Ovary (tissue), 7 donors: ENCODE measurements at regions not wholly inside any gene's neighbourhood (a gene's known extent, or its start where the extent isn't known, plus 50 kb on each side); places are given as distances from the start of the nearest gene placed in this dataset.

ENCODE experiments used
- DNase-seq, 5 donors: peaks; one replicate each; pipeline ENCODE4 v3.0.0-alpha.2; 2019 to 2020
- H3K27ac ChIP-seq, 2 donors: fragments of 200-600 bp; one replicate each; pipeline versions ENCODE4 v1.5.1 to v1.8.0; 2019 to 2022
- H3K27me3 ChIP-seq: fragments of 200-600 bp; one replicate; pipeline ENCODE4 v1.8.0; 2022
- H3K36me3 ChIP-seq: fragments of 200-600 bp; sonication (generic); one replicate; pipeline ENCODE4 v1.5.1; 2019
- H3K4me1 ChIP-seq: one replicate; pipeline ENCODE4 v1.8.1; 2013; ENCODE audit warnings: mild to moderate bottlenecking, moderate library complexity; ENCODE audit not compliant: insufficient read depth
- H3K4me3 ChIP-seq: fragments of 200-600 bp; sonication (generic); one replicate; pipeline ENCODE4 v1.5.1; 2017
- H3K9me3 ChIP-seq, 2 donors: fragments of 200-600 bp in 1 of 2; sonication (generic) in 1 of 2; one replicate each; pipeline versions ENCODE4 v1.5.1 to v1.8.1; 2013 to 2019; ENCODE audit warnings: mild to moderate bottlenecking in 1 of 2, moderate library complexity in 1 of 2
- CTCF ChIP-seq, 3 donors: fragments of 450-650 bp in 2 of 3; fragments of 200-600 bp in 1 of 3; IDR thresholded peaks; one replicate each; pipeline versions ENCODE4 v1.5.1 to v1.8.0; 2016 to 2022; ENCODE audit warnings: antibody characterized with exemption in 3 of 3, mild to moderate bottlenecking in 1 of 3
- EP300 ChIP-seq: sonication (generic); formaldehyde crosslinking; IDR thresholded peaks from one replicate; pipeline ENCODE4 v1.6.1; 2017; ENCODE audit warnings: antibody characterized with exemption
- POLR2A ChIP-seq: fragments of 450-650 bp; IDR thresholded peaks from one replicate; pipeline ENCODE4 v1.6.1; 2017; ENCODE audit warnings: antibody characterized with exemption, mild to moderate bottlenecking, moderate library complexity
- WGBS, 3 donors: extraction: QIAGEN DNeasy Blood & Tissue Kit in 1 of 3; methylation state at CpG; one replicate each; pipeline versions ENCODE4 v1.1.5 to v1.1.7; 2013 to 2017; 5-methylcytosine and 5-hydroxymethylcytosine counted together
- intact Hi-C, 4 donors: fragments of 100-400 bp; cut with DNase I; formaldehyde crosslinking; loops; one replicate each; pipeline versions ENCODE4 v1.11.0 to v1.15.1; 2022 to 2023
- donor health status: DM: no; HTN: no; CAD: no; lungs with moderate emphysema.
- donor health status: DM: no; HTN: no; CAD: no.
- donor health status: Bipolar disorder and iron deficiency.
- donor health status: DM: no; HTN: no; CAD: no.
- donor health status: DM: yes; HTN: yes; CAD: no.

GRCh38 chr4:187046471-187046870 lies 322.8 kb upstream of the FAT1 start:
- no peaks in the 10 kb centered on the region for H3K9me3 ChIP-seq
- intact Hi-C loops: no loop called here
- no peak overlapping the region for H3K4me3 ChIP-seq
- no peak for TF ChIP-seq EP300
- TF ChIP-seq POLR2A: no peak
- TF ChIP-seq CTCF (IDR thresholded peaks at IDR 0.05): no peak
- H3K4me1 ChIP-seq: no peaks in the 10 kb centered on the region
- no peak overlapping the region for H3K27ac ChIP-seq
- no peaks in the 10 kb centered on the region for H3K27me3 ChIP-seq
- no peak for DNase-seq
- no peaks in the 10 kb centered on the region for H3K36me3 ChIP-seq
- WGBS, 3 donors: 60 to 68% (median 68%) methylated on average over 4 of the region's 4 CpGs

GRCh38 chr4:187059021-187059420 lies 335.4 kb upstream of the FAT1 start:
- no peaks in the 10 kb centered on the region for H3K27me3 ChIP-seq
- WGBS, 3 donors: 90 to 94% (median 92%) methylated on average over 9 of the region's 9 CpGs
- TF ChIP-seq POLR2A: no peak
- TF ChIP-seq EP300: no peak
- TF ChIP-seq CTCF (IDR thresholded peaks at IDR 0.05): no peak

GRCh38 chr4:187059895-187060294 lies 336.2 kb upstream of the FAT1 start:
- TF ChIP-seq POLR2A (no peak), EP300 (no peak), CTCF (IDR thresholded peaks at IDR 0.05) (no peak)
- no peak overlapping the region for H3K4me3 ChIP-seq
- H3K9me3 ChIP-seq: no peaks in the 10 kb centered on the region
- intact Hi-C loops: no loop called here
- no peak overlapping the region for H3K27ac ChIP-seq
- DNase-seq: no peak
- H3K36me3 ChIP-seq: no peaks in the 10 kb centered on the region
- H3K27me3 ChIP-seq: no peaks in the 10 kb centered on the region
- 29 to 50% (median 30%) methylated on average over 4 of the region's 4 CpGs for WGBS, 3 donors
- H3K4me1 ChIP-seq: no peaks in the 10 kb centered on the region

More at GRCh38 chr4:187059021-187059420, 335.4 kb upstream of the FAT1 start:
- no peak for DNase-seq
- Histone ChIP-seq H3K27ac (no peak overlapping the region), H3K4me1 (no peaks in the 10 kb centered on the region), H3K36me3 (no peaks in the 10 kb centered on the region), H3K9me3 (no peaks in the 10 kb centered on the region), H3K4me3 (no peak overlapping the region)
- intact Hi-C loops: no loop called here

GRCh38 chr4:187060551-187060950 lies 336.9 kb upstream of the FAT1 start:
- Histone ChIP-seq H3K4me3 (no peak overlapping the region), H3K4me1 (no peaks in the 10 kb centered on the region), H3K36me3 (no peaks in the 10 kb centered on the region), H3K9me3 (no peaks in the 10 kb centered on the region), H3K27ac (no peak overlapping the region), H3K27me3 (no peaks in the 10 kb centered on the region)
- intact Hi-C loops: no loop called here
- WGBS, 3 donors: 89 to 91% (median 89%) methylated on average over 14 of the region's 14 CpGs
- TF ChIP-seq EP300 (no peak), POLR2A (no peak), CTCF (IDR thresholded peaks at IDR 0.05) (no peak)
- DNase-seq: no peak

GRCh38 chr4:187063251-187063650 lies 339.6 kb upstream of the FAT1 start:
- WGBS, 3 donors: 89 to 96% (median 92%) methylated on average over 26 of the region's 26 CpGs
- DNase-seq: no peak
- TF ChIP-seq EP300: no peak
- TF ChIP-seq CTCF (IDR thresholded peaks at IDR 0.05): no peak
- no peak for TF ChIP-seq POLR2A
- Histone ChIP-seq H3K4me3 (no peak overlapping the region), H3K4me1 (no peaks in the 10 kb centered on the region), H3K36me3 (no peaks in the 10 kb centered on the region), H3K27me3 (no peaks in the 10 kb centered on the region), H3K27ac (no peak overlapping the region), H3K9me3 (no peaks in the 10 kb centered on the region)
- intact Hi-C loops: no loop called here
